Lung microvascular endothelial cell (primary cell): ENCODE measurements at regions not wholly inside any gene's neighbourhood (a gene's known extent, or its start where the extent isn't known, plus 50 kb on each side); places are given as distances from the start of the nearest gene placed in this dataset.
"Not testable (repeated sequence)": the region's sequence is repeated elsewhere in the genome, so short reads cannot be mapped to it uniquely, and the experiment has no call there.

Experiments
- DNase-seq, 2 donors: peaks; one replicate each; pipeline versions ENCODE4 v3.0.0 to v3.0.0-alpha.2; 2010; ENCODE audit warnings: low read depth in 2 of 2

DNA sequence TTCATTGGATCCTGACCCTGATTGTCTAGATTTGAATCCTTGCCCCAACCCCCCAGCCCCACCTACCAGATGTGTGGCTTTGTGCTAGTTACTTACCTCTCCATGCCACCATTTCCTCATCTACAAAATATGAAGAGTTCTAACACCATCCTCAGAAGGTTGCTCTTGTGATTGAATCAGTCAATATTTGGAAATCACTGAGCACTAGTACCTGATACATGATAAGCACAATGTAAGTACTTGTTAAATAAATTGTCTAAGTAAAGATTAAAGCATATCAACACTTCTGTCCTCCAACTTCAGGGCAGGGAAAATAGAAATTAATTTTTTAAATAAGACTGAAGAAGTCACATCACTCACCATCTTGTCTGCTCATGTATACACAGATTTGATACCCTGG lies 249.6 kb upstream of the KLF3 start:
- no peak for DNase-seq

DNA sequence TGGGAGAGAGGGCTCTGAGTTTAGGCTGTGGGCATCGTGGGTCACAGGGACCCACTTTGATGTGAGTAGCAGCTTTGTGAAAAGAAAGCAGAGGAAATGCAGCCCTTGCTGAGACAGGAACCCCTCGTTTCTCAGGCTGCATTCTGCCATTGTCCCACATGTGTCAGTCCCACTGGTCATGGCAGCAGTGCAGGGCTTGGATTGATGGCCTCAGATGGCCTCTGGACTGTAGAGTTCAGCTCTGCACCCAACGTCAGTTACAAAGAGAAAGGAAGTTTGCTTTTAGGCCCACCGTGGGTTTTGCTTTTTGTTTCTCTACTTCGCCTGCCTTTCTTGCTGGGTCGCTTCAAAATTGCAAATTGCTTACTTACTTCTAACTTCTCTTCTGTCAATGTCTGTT lies 248.3 kb upstream of the KLF3 start:
- DNase-seq = no peak

DNA sequence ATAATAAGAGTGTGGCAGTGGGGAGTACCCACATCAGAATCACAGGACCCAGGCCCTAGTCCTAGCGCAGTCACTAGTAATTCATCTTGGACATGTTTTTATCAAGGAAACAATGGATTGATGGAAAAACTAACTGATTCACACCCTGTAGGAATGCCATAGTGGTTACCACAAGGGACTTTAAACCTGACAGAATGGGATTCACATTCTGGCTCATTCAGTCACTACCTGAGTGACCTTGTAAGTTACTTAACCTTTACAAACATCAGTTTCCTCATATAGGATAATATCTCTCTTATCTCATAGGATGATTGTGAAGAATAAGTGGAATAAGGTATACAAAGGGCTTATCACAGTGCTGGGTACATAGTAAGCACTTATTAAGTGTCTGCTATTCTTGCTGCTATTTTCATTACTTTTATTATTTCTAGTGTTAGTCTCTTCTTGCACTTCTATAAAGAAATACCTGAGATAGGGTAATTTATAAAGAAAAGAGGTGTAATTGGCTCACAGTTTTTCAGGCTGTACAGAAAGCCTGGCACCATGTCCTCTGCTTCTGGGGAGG lies 247.5 kb upstream of the KLF3 start:
- DNase-seq = no peak

DNA sequence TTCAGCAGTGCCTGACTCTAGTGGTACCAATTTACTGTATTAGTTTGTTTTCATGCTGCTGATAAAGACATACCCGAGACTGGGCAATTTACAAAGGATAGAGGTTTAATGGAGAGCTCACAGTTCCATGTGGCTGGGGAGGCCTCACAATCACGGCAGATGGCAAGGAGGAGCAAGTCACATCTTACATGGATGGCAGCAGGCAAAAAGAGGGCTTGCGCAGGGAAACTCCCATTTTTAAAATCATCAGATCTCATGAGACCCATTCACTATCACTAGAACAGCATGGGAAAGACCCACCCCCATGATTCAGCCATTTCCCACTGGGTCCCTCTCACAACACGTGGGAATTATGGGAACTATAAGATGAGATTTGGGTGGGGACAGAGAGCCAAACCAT lies 243.7 kb upstream of the KLF3 start:
- not testable (repeated sequence) for DNase-seq

DNA sequence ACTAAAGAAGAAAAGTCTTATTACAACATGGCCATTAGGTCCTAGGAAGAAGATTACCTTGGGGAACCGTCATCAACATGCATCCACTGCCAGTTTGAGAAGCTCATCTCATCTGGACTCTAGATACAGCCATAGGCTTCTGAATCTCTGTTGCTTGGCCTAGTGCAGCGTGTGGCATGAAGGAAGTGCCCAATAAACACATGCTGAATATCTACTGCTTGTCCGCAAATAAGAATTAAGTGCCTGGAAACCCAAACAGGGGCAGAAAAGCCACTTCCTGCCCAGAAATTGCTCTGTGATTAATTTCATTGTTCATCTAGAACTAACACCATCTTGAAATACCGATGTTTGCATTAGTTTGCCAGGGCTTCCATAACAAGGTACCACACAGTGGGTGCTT lies 241.1 kb upstream of the KLF3 start:
- DNase-seq = no peak

DNA sequence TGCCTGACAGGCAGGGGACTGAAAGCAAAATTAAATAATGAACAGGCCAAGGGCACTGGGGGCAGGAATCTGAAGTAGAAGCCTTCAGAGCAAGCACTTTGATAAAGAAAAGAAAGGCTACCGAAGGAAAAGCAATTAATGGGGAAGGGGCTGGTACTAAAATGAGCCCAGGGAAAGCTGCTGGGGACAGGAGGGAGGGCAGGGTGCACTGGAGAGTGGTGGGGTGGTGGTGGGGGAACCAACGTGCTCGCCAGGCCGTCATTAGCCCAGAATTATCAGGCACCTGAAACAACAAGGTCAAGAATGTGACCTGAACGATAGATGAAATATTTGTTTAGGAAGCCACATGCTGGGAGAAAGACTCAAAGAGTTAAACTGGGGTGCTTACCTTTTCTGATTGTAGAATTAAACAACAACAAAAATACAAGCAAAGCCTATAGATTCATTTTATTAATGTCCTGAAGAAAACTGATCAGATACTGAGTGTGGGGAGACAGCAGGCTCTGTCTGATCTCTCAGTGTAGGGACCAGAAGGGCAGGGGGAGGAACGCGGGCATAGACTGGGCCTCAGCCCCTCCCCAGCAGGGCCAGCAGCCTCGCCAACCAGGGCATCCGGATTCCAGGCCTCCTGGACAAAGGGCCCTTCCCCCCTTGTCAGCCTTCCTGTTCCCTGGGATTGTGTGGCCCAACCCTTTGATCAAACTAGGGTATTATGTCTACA lies 239.7 kb upstream of the KLF3 start:
- peak; percentile 1 to 77 for DNase-seq

DNA sequence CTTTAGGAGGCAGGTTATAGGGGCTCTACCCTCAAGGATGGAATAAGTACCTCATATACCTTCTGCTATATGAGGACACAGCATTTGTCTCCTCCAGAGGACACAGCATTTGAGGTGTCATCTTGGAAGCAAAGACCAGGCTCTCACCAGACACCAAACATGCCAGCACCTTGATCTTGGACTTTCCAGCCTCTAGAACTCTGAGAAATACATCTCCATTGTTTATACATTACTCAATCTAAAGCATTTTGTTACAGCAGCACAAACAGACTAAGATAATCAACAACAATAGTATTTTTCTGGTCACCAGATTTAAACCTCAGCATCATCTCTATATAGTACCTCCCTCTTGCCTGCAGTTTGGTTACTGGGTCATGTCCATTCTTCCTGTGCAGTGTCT lies 237.5 kb upstream of the KLF3 start:
- DNase-seq = no peak

DNA sequence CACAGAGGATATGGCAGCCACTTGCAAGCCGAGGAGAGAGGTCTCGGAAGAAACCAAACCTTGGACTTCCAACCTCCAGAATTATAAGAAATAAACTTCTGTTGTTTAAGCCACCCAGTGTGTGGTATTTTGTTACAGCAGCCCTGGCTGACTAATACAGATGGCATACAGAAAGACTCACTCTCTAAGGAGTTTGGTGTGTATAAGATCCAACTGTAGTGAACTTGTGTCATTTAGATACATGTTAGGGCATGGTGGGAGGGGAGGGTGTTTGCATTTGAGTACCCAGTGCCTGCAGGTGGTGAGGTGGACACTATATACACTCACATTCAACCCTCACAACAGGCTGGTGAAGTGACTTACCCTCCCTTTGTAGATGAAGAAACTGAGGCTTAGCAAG lies 233.2 kb upstream of the KLF3 start:
- no peak for DNase-seq

DNA sequence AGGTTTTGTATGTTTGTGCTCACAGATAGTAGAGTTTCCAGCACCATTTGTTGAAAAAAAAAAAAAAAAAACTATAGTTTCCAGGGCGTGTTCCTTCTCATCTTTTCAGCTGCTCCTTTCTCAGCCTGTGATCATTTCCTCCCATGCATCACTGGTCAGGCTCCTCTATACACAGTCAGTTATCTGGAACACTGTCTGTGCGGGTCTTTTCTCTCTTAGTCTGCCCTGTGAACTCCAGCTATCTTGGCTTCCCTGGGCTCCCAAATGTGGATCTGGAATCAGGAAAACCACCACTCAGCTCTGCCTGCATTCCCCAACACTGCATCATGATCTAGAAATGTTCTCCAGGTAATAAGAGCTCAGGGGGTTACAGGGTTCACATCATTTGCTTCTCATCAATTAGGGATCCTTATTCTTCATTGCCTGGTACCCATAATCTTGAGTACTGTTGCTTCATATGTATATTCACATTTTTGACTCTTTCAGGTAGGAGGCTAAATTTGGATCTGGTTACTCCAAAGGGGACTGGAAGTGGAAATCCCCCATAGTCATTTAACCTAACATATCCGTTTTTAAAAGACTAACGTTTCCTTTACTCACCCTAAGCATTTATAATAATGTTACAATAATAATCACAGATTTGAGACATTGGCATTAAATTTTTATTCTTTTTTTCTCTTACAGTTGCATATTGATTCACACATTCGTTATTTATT lies 221.8 kb upstream of the KLF3 start:
- no peak for DNase-seq

DNA sequence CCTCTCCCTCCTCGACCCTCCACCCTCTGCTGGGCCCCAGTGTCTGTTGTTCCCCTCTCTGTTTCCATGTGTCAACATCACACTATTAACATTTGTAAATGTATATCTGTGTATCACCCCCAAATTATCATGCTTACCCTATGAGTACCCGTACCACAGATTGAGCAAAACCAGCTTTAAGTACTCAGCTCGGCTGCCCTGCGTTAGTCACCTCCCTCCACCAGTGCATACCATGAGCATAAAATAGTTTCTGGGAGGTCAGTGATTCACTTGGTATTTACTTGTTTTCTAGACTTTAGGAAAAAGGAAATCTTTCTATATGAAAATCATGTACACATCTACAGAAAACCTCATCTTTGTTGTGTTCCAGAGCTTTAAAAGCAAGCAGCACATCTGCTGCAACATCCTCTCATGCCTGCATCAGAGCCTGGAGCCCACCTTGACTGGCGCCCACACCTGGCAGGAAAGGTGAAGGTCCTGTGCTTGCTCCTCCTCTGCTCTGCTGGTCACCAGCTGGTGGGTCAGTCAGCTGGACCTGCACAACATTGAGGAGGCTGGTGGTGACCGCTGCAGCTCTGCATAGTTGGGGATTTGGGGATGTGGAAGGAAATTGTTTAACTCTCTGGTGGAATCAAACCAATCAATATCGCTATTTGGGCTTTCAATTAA lies 214.4 kb upstream of the KLF3 start:
- no peak for DNase-seq

DNA sequence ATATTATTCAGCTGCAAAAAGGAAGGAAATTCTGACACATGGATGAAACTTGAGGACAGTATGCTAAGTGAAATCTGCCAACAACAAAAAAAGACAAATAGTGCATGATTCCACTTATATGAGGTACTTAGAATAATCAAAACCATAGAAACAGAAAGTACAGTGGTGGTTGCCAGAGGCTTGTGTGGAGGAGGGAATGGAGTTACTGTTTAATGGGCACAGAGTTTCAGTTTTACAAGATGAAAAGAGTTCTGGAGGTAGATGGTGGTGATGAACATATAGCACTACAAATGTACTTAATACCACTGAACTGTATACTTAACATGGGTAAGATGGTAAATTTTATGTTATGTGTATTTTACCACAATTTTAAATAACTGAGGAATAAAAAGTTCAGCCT lies 212.0 kb upstream of the KLF3 start:
- no peak for DNase-seq

DNA sequence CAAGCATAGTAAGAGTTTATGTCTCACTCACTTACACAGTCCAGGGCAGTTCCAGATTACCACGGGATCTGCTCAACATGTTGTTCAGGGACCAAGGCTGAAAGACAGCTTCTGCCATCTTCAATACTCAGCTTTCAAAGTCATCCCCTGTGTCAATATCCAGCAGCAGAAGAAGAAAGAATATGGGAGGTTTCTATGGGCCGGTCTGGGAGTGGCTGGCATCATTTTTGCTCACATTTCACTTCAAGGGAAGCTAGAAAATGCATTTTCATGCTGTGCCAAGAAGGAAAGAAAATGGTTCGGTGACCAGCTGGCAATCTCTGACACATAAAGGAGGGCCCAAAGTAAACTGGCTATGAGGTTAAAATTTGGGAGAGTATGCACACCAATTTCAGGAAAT lies 211.5 kb upstream of the KLF3 start:
- no peak for DNase-seq

DNA sequence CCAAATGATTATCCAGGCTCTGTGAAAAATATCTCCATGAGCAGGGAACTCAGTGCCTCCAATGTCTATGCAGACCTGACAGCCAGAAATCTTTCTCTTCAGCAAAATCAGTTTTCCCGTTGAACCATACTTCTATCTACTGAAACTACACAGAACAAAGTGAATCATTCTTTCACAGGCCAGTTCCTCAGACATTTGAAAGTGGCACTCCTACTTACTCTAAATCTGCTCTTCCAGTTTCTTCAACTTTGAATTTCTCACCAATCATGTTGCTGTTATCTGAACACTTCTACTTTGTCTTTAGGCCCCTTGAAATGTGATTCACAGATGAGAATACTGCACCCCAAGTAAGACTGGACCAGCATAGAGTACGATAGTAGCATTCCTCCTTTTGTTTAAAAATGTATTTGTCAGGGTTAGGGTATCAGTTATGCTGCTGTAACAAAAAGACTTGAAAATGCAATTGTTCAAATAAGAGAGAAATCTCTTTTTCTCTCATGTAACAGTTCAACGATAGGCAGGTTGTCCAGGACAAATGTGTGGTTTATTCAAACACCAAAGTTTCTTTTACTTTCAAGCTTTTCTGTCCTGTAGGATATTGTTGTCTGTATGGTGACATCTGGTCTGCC lies 210.6 kb upstream of the KLF3 start:
- no peak for DNase-seq

DNA sequence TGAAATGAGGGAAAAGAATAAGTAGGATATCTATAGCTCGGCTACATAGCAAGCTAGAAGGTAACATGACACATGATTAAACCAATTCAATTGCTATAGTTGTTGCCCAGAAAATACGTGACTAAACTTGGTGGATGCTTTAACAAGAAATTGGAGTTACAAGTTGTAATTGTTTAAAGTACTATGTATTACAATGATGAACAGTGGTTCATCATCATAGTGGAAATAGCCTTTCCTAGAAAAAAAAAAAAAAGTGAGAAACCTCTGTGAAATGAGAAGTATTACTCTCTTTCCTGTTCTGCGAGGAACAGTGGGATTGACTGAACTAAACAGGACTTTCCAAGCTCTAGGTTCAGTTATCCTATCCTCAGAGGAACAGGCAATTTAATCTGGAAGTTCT lies 209.7 kb upstream of the KLF3 start:
- no peak for DNase-seq

DNA sequence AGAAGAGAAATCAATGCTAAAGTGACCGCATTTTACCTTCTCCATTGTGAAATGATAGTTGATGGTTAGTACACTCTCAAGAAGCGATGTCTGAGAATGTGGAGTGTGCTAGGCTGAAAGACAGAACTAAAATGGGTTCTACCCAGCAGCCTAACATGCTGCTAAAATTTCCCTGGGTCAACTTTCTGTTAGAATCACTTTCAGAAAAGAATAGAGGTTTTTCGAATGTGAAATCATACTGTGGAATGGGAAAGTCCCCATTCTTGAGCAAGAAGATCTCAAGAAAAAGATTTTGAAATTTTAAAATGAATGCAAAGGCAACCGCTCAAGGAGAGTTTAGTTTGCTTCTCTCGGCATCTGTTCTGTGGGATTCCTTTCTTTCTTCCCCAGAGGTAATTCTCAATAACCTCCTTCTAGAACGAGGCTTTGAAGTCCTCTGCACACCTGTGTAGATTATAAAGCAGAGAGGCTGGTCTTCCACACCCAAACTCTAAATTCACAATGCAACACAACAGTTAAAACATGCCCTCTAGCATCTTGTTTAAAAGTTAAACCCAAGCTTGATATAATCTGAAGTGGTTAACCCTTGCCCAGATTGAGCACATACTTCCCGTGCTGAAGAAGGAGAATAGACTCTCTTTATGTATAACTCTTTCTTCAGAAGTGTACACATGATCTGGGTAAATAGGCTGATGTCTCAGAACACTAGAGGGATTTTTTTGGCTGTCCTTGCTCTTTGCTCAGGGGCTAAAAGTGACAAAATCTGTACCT lies 208.7 kb upstream of the KLF3 start:
- no peak for DNase-seq

DNA sequence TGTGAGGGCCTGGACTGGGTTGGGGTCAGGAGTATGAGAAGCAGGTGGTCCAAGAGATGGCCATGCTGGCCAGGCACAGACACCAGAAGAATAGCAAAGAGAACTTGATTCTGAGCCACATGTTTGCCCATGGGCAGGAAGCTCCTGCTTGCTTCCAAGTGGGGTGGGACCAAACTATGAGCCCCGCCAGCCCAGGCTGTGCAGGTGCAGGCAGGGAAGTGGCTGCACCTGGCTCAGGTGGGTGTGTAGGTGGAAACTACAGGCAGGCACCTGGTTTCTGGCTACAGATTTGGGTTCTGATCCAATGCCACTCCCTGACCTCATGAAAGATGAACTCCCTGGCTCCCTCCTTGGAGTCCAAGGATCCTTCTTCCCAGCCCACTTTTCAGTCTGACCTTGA lies 207.9 kb upstream of the KLF3 start:
- no peak for DNase-seq

DNA sequence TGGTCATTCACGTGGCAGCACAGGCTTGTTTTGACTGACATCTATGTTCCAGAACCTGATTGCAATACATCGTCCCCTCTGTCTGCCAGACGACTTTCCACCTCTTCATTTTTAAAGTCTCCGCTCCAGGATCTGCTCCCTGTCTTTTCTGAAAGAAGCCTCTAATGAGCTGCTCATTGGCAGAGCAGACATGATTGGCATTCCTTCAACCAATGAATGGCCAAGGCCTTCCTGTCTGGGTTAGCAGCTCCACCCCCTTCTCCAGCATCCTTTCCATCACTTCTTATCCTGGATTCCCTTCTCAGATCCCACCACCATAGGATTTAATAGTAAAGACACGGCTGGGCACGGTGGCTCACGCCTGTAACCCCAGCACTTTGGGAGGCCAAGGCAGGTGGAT lies 202.7 kb upstream of the KLF3 start:
- peak in 1 of 2 donors; percentile 8 for DNase-seq

DNA sequence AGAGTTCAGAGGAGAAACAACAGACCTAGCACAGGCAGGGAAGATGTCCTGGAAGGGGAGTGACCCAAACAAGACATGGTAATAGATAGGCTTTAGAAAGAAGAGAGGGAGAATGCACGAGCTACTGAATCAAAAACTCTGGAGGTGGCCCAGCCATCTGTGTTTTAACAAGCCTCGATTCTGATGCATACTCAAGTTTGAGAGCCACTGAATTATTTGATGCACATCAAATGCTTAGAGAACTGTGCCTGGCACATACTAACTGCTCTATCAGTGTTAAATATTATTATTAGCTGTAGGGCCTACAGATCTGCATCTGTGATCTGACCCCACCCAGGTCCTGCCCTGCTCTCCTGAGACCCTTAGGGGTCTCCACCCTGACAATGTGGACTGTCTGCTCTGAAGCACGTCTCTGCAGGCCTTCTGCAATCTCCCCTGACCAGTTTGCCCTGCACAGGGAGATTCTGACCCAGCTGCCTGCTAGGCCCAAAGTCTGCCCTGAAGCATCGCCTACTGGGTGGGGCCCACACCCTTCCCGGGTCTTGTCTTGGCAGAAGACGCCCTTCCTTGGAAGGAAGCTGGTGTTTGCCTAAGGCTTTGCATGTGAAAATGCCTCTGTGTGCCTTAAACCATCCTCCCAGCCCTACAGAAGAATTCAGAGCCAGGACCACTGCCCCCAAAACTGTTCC lies 201.5 kb upstream of the KLF3 start:
- no peak for DNase-seq

DNA sequence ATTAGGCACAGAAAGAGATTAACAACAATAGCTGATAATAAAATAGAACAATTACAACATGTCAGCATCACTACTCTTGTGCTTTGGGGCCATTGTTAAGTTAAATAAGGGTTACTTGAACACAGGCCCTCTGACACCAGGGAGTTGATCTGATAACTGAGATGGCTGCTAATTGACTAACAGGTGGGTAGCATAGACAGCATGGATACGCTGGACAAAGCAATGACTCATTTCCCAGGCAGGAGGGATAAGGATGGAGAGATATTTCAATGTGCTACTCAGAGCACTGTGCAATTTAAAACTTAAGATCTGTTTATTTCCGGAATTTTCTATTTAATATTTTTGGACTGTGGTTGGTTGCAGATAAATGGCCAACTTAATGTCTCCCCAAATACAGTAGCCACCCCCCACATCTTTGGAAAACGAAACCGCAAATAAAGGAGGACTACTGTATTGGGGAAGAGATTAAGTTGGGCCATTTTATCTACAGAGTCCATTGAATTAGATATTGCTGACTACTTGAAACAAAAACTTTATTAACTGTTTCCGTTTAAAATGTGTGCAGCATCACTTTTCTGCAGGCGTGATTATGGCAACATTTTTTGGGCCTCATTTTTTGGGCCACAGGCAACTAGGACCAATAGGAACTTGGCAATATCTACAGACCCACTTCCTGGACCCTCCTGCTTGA lies 200.6 kb upstream of the KLF3 start:
- DNase-seq = no peak

DNA sequence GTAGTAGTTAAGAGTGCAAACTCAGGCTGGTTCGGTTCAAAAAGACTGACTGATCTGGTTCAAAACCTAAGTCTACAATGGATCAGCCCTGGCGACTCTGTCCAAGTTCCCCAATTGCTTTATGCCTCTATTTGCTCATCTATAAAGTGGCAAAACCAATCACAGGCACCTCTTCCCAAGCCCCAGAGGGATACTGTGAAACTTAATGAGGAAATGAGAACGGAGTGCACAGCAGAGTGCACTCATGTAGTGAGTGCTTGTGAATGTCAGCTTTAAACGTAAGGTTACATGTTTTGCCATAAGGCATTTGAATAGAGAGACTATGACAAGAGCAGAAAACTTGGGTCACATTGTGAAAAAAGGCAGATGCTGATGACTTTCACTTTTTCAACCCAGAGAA lies 199.7 kb upstream of the KLF3 start:
- DNase-seq = no peak
